Subcutaneous abdominal adipose tissue (tissue), 5 donors: ENCODE measurements at regions not wholly inside any gene's neighbourhood (a gene's known extent, or its start where the extent isn't known, plus 50 kb on each side); places are given as distances from the start of the nearest gene placed in this dataset.
"Not testable (repeated sequence)": the region's sequence is repeated elsewhere in the genome, so short reads cannot be mapped to it uniquely, and the experiment has no call there.

Source experiments
- H3K27ac ChIP-seq: one replicate; pipeline ENCODE4 v1.7.0; 2013; ENCODE audit warnings: low read depth, mild to moderate bottlenecking, inconsistent platforms, low read length, moderate library complexity
- H3K27me3 ChIP-seq, 5 donors: one replicate each; pipeline ENCODE4 v1.7.0; 2013; ENCODE audit warnings: low read length in 5 of 5, inconsistent platforms in 1 of 5; ENCODE audit not compliant: control insufficient read depth in 5 of 5, insufficient read depth in 4 of 5
- H3K36me3 ChIP-seq, 5 donors: one replicate each; pipeline ENCODE4 v1.7.0; 2013; ENCODE audit warnings: low read length in 5 of 5; ENCODE audit not compliant: control insufficient read depth in 5 of 5, insufficient read depth in 5 of 5
- H3K4me1 ChIP-seq, 5 donors: one replicate each; pipeline ENCODE4 v1.7.0; 2013; ENCODE audit warnings: low read length in 5 of 5, mild to moderate bottlenecking in 3 of 5, moderate library complexity in 1 of 5; ENCODE audit not compliant: control insufficient read depth in 5 of 5, insufficient read depth in 5 of 5
- H3K4me3 ChIP-seq, 5 donors: one replicate each; pipeline ENCODE4 v1.7.0; 2013; ENCODE audit warnings: low read length in 5 of 5, low read depth in 1 of 5
- H3K9ac ChIP-seq, 5 donors: one replicate each; pipeline ENCODE4 v1.7.0; 2013; ENCODE audit warnings: low read length in 5 of 5, mild to moderate bottlenecking in 4 of 5, moderate library complexity in 3 of 5
- H3K9me3 ChIP-seq, 5 donors: one replicate each; pipeline ENCODE4 v1.7.0; 2013; ENCODE audit warnings: low read length in 5 of 5; ENCODE audit not compliant: control insufficient read depth in 5 of 5
- donor health status: healthy.
- donor health status: healthy.
- donor health status: healthy.
- donor health status: healthy.
- donor health status: healthy.

DNA sequence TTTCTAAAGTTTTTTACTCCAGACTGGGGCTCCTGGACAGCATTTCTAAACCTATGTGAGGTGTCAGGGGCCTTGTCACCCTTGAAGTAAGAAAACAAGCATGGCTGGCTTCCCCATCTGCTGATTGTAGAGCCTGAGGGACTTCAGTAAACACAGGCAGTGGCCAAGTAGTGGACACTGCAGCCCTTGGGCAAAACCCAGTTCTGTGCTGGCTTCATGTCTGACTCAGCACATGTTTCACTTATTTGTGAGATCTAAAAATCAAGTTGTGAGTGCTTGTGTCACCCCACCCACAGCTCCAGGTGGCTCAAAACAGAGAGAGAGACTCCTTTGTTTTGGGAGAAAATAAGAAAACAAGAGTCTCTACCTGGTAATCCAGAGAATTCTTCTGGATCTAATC, 660.3 kb upstream of the VRK2 start:
- H3K27me3 ChIP-seq, result no peaks in the 10 kb centered on the region
- no peak overlapping the region for H3K27ac ChIP-seq
- no peaks in the 10 kb centered on the region for H3K36me3 ChIP-seq
- no peaks in the 10 kb centered on the region for H3K4me1 ChIP-seq
- H3K4me3 ChIP-seq, result no peak overlapping the region
- no peak overlapping the region for H3K9ac ChIP-seq
- H3K9me3 ChIP-seq, result peaks cover 0 to 13% (median 6%) of the 10 kb centered on the region in 5 donors

DNA sequence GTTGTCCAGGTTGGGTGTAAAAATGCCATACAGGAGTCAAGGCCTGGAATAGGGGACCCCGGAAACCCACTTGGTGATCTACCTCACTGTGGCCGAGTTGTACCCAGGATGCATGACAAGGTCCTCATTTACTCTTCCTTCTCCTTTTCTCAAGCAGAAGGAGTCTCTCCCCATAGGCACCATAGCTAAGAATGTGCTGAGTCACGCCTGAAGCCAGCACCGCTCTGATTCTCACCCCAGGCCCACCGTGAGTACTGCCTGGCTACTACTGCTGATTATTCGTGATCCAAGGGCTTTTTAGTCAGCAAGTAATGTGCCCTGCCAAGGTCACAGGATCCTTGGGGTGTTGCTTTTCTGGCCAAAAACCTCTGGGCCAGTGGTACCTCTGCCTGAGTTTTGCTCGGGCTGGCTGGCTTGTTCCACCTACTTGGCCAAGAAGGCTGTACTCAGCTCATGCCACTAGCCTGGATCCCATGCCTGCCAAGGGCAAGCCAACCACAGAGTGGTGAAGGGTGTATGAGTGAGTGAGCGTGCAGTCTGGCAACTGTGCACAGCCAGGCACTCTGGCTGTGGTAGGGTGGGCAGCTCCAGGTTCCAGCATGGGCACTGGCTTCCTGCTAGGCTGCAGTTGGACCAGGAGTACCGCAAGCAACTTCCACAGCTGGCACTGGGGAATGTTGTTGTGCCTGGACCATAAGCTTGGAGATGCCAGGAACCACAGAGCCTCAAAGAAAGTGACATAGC, 650.1 kb upstream of the VRK2 start:
- H3K9ac ChIP-seq, result no peak overlapping the region
- no peaks in the 10 kb centered on the region for H3K27me3 ChIP-seq
- peaks cover 0 to 4% (median 0%) of the 10 kb centered on the region in 5 donors for H3K9me3 ChIP-seq
- H3K27ac ChIP-seq, result no peak overlapping the region
- no peaks in the 10 kb centered on the region for H3K36me3 ChIP-seq
- peaks cover 0 to 3% (median 0%) of the 10 kb centered on the region in 5 donors for H3K4me1 ChIP-seq
- H3K4me3 ChIP-seq, result no peak overlapping the region

DNA sequence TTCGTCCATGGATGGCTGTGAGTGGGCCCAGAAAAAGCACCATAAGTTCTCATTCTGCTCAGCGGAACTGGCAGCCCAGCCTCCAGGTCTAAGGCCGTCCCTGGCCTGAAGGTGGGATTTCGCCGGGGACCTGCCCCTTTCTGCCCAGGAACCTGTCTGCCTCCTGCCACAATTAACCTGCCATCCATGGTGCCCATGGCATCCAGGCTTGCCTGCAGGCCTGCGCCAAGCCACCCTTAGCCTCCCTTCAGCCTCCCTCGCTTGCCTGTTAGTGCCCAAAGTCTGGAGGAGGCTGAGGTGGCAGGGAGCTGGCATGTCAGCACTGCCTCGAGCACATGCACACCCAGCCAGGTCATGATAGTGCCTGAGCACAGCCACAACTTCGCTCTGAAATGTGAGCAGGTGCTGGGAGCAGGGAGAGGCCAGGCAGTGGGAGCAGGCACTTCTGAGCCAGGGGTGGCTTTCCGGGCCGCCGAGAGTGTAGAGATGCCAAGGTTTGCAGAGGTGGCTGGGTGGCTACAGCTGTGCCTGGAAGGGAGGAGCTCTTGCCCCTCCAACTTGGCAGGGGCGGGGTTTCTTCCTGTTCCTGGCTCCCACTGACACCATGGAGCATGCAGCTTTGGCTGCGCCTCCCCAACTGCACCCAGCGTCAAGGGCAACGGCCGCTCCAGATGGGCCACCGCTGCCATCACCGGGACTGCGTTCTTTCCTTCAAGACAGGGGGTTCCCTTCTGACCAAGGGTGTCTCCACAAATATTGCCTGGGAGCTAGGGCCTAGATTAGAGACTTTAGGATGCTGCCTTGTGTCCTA, 648.9 kb upstream of the VRK2 start:
- Histone ChIP-seq H3K27me3 (no peaks in the 10 kb centered on the region), H3K4me1 (peaks cover 0 to 3% (median 0%) of the 10 kb centered on the region in 5 donors), H3K27ac (no peak overlapping the region), H3K9me3 (peaks cover 0 to 4% (median 0%) of the 10 kb centered on the region in 5 donors), H3K9ac (no peak overlapping the region), H3K36me3 (no peaks in the 10 kb centered on the region), H3K4me3 (no peak overlapping the region)

DNA sequence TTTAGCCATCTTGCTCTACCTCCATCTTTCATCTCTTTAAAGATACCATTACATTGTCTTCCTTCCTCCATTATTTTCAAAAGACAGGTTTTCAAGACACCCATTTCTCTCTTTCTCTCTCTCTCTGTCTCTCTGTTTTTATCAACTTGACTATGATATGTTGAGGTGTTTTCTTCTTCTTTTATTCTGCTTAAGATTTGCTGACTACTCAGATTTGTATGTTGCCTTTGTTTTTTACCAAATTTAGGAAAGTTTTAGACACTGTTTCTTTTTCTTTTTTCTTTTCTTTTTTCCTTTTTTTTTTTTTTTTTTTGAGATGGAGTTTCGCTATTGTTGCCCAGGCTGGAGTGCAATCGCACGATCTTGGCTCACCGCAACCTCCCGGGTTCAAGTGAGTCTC, 647.5 kb upstream of the VRK2 start:
- no peaks in the 10 kb centered on the region for H3K27me3 ChIP-seq
- no peak overlapping the region for H3K27ac ChIP-seq
- peaks cover 0 to 3% (median 0%) of the 10 kb centered on the region in 5 donors for H3K4me1 ChIP-seq
- no peak overlapping the region for H3K9ac ChIP-seq
- H3K4me3 ChIP-seq, result no peak overlapping the region
- no peaks in the 10 kb centered on the region for H3K36me3 ChIP-seq
- peaks cover 0 to 4% (median 0%) of the 10 kb centered on the region in 5 donors for H3K9me3 ChIP-seq

DNA sequence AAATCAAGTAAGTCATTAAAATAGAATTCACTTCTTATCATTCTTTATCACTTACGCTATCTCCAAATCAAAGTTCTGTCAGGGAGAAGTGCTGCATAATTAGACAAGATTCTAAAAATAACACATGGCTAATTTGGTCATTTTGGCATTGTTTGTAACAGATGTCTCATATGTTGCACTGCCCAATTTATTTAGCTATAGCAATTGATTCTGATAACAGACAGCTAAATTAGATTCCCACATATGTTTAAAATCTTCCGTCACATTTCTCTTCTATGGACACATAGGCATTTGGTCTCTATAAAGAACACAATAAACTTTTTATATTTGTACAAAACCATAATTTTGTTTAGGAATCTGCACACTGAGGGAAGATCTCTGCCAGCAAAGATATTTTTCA, 644.5 kb upstream of the VRK2 start:
- Histone ChIP-seq H3K36me3 (no peaks in the 10 kb centered on the region), H3K4me3 (no peak overlapping the region), H3K27ac (no peak overlapping the region), H3K4me1 (no peaks in the 10 kb centered on the region), H3K27me3 (no peaks in the 10 kb centered on the region), H3K9ac (no peak overlapping the region), H3K9me3 (peaks cover 0 to 4% (median 0%) of the 10 kb centered on the region in 5 donors)

DNA sequence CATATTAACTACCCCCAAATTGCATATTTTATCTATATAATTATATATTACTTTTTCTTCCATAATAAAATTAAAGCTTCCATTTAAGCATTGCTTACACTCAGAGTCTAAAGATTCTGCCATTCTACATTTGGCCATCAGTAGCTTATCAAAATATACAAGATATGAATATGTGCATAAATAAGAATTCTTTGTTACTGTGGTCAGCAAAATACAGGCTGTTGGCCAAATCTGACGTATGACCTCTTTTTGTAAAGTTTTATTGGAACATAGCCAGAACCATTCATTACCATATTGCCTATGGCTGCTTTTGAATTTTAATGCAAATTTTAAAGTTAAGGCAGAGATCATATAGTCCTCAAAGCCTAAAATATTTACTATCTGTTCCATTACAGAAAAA, 643.9 kb upstream of the VRK2 start:
- Histone ChIP-seq H3K36me3 (no peaks in the 10 kb centered on the region), H3K27ac (no peak overlapping the region), H3K9ac (no peak overlapping the region), H3K4me1 (peaks cover 0 to 3% (median 0%) of the 10 kb centered on the region in 5 donors), H3K27me3 (no peaks in the 10 kb centered on the region), H3K4me3 (no peak overlapping the region), H3K9me3 (peaks cover 0 to 1% (median 0%) of the 10 kb centered on the region in 5 donors)

DNA sequence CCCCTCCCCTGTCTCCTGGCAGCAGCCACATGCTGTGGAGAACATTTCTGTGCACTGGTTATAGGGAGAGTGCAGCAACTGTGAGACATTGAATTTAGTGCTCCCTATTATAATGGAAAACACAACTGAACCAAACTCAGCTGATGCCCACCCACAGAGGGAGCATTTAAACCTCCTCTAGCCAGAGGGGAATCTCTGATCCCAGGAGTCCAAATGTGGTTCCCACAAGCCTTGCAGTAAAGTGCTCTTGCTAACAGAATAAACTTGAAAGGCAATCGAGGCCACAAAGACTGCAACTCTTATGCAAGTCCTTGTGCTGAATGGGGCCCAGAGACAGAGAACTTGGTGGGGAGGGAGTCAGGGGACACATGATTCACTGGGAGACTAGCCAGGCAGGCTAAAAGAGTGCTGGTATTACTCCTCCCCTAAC, 638.8 kb upstream of the VRK2 start:
- Histone ChIP-seq H3K4me1 (peaks cover 0 to 5% (median 0%) of the 10 kb centered on the region in 5 donors), H3K27me3 (no peaks in the 10 kb centered on the region), H3K9ac (no peak overlapping the region), H3K27ac (no peak overlapping the region), H3K36me3 (no peaks in the 10 kb centered on the region), H3K4me3 (no peak overlapping the region), H3K9me3 (peaks cover 0 to 3% (median 0%) of the 10 kb centered on the region in 5 donors)

DNA sequence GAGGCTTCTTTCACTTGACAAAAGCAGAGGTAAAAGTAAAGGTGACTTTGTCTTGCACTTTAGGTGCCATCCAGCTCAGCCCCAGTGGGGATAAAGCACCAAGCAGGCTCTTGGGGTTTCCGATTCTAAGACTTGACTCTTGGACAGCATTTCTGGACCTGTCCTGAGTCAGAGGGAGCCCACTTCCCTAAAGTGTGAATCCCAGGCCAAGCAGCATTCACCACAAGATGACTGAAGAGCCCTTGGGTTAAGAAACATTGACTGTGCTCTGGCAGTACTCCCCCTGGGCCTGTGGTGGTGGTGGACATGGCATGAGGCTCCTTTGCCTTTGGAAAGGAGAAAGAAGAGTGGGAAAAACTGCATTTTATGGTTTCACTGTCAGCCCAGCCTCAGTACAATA, 638.0 kb upstream of the VRK2 start:
- Histone ChIP-seq H3K27me3 (no peaks in the 10 kb centered on the region), H3K36me3 (no peaks in the 10 kb centered on the region), H3K9ac (no peak overlapping the region), H3K9me3 (peaks cover 0 to 11% (median under 1%) of the 10 kb centered on the region in 5 donors), H3K4me3 (no peak overlapping the region), H3K4me1 (peaks cover 0 to 5% (median 0%) of the 10 kb centered on the region in 5 donors), H3K27ac (no peak overlapping the region)

DNA sequence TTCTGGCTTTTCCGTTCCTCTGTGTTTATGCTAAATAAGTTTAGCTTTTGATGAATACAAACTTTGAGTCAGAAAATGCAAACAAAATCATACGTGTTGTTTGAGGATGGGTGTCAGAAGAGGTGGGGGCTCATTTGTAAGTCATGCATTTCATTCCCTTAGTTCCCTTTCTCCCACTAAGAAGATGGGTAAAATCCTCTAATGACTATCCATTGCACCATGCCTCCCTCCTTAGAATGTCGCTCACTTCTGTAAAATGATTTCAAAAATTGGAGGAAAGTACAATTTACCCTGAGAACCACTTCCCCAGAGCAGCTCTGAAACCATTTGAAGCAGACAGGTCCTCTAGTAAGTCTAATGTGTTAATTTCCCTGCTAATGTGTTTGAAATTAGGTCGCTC, 629.6 kb upstream of the VRK2 start:
- H3K36me3 ChIP-seq, result no peaks in the 10 kb centered on the region
- H3K9me3 ChIP-seq, result peaks cover 0 to 16% (median 2%) of the 10 kb centered on the region in 5 donors
- no peak overlapping the region for H3K9ac ChIP-seq
- H3K4me3 ChIP-seq, result no peak overlapping the region
- H3K4me1 ChIP-seq, result no peaks in the 10 kb centered on the region
- no peak overlapping the region for H3K27ac ChIP-seq
- H3K27me3 ChIP-seq, result no peaks in the 10 kb centered on the region

DNA sequence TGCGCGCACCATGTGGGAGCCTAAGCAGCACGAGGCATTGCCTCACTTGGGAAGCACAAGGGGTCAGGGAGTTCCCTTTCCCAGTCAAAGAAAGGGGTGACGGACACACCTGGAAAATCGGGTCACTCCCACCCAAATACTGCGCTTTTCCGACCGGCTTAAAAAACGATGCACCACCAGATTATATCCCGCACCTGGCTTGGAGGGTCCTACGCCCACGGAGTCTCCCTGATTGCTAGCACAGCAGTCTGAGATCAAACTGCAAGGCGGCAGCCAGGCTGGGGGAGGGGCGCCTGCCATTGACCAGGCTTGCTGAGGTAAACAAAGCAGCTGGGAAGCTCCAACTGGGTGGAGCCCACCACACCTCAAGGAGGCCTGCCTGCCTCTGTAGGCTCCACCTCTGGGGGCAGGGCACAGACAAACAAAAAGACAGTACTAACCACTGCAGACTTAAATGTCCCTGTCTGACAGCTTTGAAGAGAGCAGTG, 627.7 kb upstream of the VRK2 start:
- H3K27me3 ChIP-seq, H3K36me3 ChIP-seq, H3K4me1 ChIP-seq, H3K4me3 ChIP-seq, H3K9ac ChIP-seq, H3K27ac ChIP-seq, H3K9me3 ChIP-seq: not testable (repeated sequence)
